ENCODE measurements at regions not wholly inside any gene's neighbourhood (a gene's known extent, or its start where the extent isn't known, plus 50 kb on each side); places are given as distances from the start of the nearest gene placed in this dataset.

DNA sequence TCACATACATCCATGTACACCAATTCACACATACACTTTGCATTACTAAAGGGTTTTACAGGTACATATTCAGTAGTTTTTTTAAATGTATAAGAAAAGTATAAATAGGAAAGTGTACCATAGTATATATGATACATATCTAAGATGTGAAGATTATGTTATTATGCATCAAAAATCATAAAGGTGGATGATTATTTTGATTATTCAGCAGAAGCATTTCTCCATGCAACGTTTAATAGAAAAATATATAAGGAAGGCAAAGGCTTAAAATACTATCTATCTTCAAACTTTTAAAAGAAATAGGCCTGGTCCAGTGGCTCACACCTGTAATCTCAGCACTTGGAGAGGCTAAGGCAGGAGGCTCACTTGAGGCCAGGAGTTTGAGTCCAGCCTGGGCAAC is 133.5 kb upstream of the KLF3 start:
- intact Hi-C loops (cut with micrococcal nuclease), result no loop called here
- CTCF ChIA-PET, result no interaction called here
- no peaks in the 10 kb centered on the region for H3K27me3 ChIP-seq (ENCODE audit: insufficient read depth, low read length)
- no peaks in the 10 kb centered on the region; a peak in 1 of 4 replicates for H3K4me1 ChIP-seq (ENCODE audit: control insufficient read depth in 1 of 2, insufficient read depth in 2 of 2, low read length in 2 of 2)
- H3K36me3 ChIP-seq (ENCODE audit: control insufficient read depth in 1 of 2, insufficient read depth in 2 of 2, low read length in 2 of 2), result no peaks in the 10 kb centered on the region
- H3K27ac ChIP-seq (ENCODE audit: low read depth, low read length), result no peak overlapping the region
- H3K4me2 ChIP-seq (ENCODE audit: low read length), result no peak overlapping the region
- BruUV-seq (replicated peaks), result no TSS peak
- no peak overlapping the region for H3K9ac ChIP-seq (ENCODE audit: low read length)
- H4K20me1 ChIP-seq (ENCODE audit: insufficient read depth), result no peaks in the 10 kb centered on the region
- no peaks in the 10 kb centered on the region for H3K9me2 ChIP-seq (ENCODE audit: insufficient read depth)
- TF ChIP-seq EGR1 (IDR thresholded peaks at IDR 0.05; ENCODE audit: low read depth) (no peak), JUND (IDR thresholded peaks at IDR 0.05) (no peak), ZFX (IDR thresholded peaks at IDR 0.05) (no peak), RAD21 (IDR thresholded peaks at IDR 0.05; ENCODE audit: low read depth) (no peak), EZH2phosphoT487 (IDR thresholded peaks at IDR 0.05; ENCODE audit: borderline replicate concordance) (no peak), MAX (IDR thresholded peaks at IDR 0.05) (no peak), CEBPB (IDR thresholded peaks at IDR 0.05; ENCODE audit: low read depth) (no peak), POLR2AphosphoS5 (IDR thresholded peaks at IDR 0.05; ENCODE audit: low read depth, low read length) (no peak), FOSL1 (IDR thresholded peaks at IDR 0.05; ENCODE audit: low read depth) (no peak), EZH2 (IDR thresholded peaks at IDR 0.05) (no peak), YY1 (IDR thresholded peaks at IDR 0.05; ENCODE audit: extremely low read depth, insufficient replicate concordance, low read depth, low read length) (no peak), REST (IDR thresholded peaks at IDR 0.05; ENCODE audit: low read depth) (no peak), SP1 (IDR thresholded peaks at IDR 0.05; ENCODE audit: low read depth) (no peak)
- TF ChIP-seq, protein P1, sequence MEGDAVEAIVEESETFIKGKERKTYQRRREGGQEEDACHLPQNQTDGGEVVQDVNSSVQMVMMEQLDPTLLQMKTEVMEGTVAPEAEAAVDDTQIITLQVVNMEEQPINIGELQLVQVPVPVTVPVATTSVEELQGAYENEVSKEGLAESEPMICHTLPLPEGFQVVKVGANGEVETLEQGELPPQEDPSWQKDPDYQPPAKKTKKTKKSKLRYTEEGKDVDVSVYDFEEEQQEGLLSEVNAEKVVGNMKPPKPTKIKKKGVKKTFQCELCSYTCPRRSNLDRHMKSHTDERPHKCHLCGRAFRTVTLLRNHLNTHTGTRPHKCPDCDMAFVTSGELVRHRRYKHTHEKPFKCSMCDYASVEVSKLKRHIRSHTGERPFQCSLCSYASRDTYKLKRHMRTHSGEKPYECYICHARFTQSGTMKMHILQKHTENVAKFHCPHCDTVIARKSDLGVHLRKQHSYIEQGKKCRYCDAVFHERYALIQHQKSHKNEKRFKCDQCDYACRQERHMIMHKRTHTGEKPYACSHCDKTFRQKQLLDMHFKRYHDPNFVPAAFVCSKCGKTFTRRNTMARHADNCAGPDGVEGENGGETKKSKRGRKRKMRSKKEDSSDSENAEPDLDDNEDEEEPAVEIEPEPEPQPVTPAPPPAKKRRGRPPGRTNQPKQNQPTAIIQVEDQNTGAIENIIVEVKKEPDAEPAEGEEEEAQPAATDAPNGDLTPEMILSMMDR (IDR thresholded peaks at IDR 0.05 in 2 of 3, conservative IDR thresholded peaks at IDR 0.05 in 1 of 3; ENCODE audit: borderline replicate concordance in 1 of 3, insufficient read depth in 1 of 3, low read depth in 2 of 3, low read length in 2 of 3), result no peak
- TF ChIP-seq, protein P2, sequence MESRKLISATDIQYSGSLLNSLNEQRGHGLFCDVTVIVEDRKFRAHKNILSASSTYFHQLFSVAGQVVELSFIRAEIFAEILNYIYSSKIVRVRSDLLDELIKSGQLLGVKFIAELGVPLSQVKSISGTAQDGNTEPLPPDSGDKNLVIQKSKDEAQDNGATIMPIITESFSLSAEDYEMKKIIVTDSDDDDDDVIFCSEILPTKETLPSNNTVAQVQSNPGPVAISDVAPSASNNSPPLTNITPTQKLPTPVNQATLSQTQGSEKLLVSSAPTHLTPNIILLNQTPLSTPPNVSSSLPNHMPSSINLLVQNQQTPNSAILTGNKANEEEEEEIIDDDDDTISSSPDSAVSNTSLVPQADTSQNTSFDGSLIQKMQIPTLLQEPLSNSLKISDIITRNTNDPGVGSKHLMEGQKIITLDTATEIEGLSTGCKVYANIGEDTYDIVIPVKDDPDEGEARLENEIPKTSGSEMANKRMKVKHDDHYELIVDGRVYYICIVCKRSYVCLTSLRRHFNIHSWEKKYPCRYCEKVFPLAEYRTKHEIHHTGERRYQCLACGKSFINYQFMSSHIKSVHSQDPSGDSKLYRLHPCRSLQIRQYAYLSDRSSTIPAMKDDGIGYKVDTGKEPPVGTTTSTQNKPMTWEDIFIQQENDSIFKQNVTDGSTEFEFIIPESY (IDR thresholded peaks at IDR 0.05; ENCODE audit: extremely low read depth, insufficient replicate concordance, low read length), result no peak
- H3K79me2 ChIP-seq (ENCODE audit: insufficient read depth, low read length), result no peaks in the 10 kb centered on the region
- no peak overlapping the region for H3K4me3 ChIP-seq (replicated peaks in 1 of 2; ENCODE audit: low read depth in 1 of 2, low read length in 2 of 2)
- no peak overlapping the region for H2AFZ ChIP-seq (ENCODE audit: low read depth, low read length, poor library complexity, severe bottlenecking)
- RAD21 ChIA-PET (ENCODE audit: low non-redundant PET in 1 of 2, low total read pairs in 2 of 2, uncharacterized antibody in 2 of 2, unreplicated experiment in 2 of 2), result no interaction called here
- POLR2A ChIA-PET, result no interaction called here
- ATAC-seq (no peak), DNase-seq (ENCODE audit: low read depth, low spot score) (no peak)
- no peaks in the 10 kb centered on the region for H3K9me3 ChIP-seq (ENCODE audit: control insufficient read depth in 1 of 2, insufficient read depth in 1 of 2, low read depth in 1 of 2, low read length in 2 of 2)
